ENCODE measurements at regions not wholly inside any gene's neighbourhood (a gene's known extent, or its start where the extent isn't known, plus 50 kb on each side); places are given as distances from the start of the nearest gene placed in this dataset.

- Mint-ChIP-seq H3K4me1 (no peaks in the 10 kb centered on the region), H3K36me3 (no peaks in the 10 kb centered on the region), H3K4me3 (no peak overlapping the region), H3K27me3 (ENCODE audit: insufficient read depth, low read depth) (no peaks in the 10 kb centered on the region), H3K9me3 (peaks cover 4% of the 10 kb centered on the region), H3K27ac (no peak overlapping the region)
- H3K4me2 ChIP-seq: no peak overlapping the region
- H3K36me3 ChIP-seq: no peaks in the 10 kb centered on the region
- H3K27me3 ChIP-seq: no peaks in the 10 kb centered on the region
- no peaks in the 10 kb centered on the region for H3K9me3 ChIP-seq (ENCODE audit: low read depth)
- no peak overlapping the region for H3K9ac ChIP-seq
- H3K27ac ChIP-seq: no peak overlapping the region
- H3F3A ChIP-seq (ENCODE audit: low read depth): no peaks in the 10 kb centered on the region
- H3K4me1 ChIP-seq: no peaks in the 10 kb centered on the region
- H3K4me3 ChIP-seq: no peak overlapping the region
- no peak for DNase-seq (ENCODE audit: low spot score)
- no peaks in the 10 kb centered on the region for H4K20me1 ChIP-seq (ENCODE audit: low read depth)
- no peak overlapping the region for H2AFZ ChIP-seq (replicated peaks)
- H3K79me2 ChIP-seq (ENCODE audit: low read depth): no peaks in the 10 kb centered on the region
- TF ChIP-seq EZH2 (IDR thresholded peaks at IDR 0.05) (no peak), CTCF (IDR thresholded peaks at IDR 0.05) (no peak), EZH2phosphoT487 (IDR thresholded peaks at IDR 0.05) (no peak)
Observed at GRCh38 chr1:195569934-195570333, 1038.3 kb downstream of the KCNT2 start.

GRCh38 chr1:195568389-195568788 lies 1039.9 kb downstream of the KCNT2 start:
- peaks cover 4% of the 10 kb centered on the region for H3K9me3 Mint-ChIP-seq
- TF ChIP-seq EZH2 (IDR thresholded peaks at IDR 0.05) (no peak), EZH2phosphoT487 (IDR thresholded peaks at IDR 0.05) (no peak), CTCF (IDR thresholded peaks at IDR 0.05) (no peak)
- Histone ChIP-seq H3K4me1 (no peaks in the 10 kb centered on the region), H3K27me3 (no peaks in the 10 kb centered on the region), H3K79me2 (ENCODE audit: low read depth) (no peaks in the 10 kb centered on the region), H3K27ac (no peak overlapping the region), H3K36me3 (no peaks in the 10 kb centered on the region), H4K20me1 (ENCODE audit: low read depth) (no peaks in the 10 kb centered on the region), H3F3A (ENCODE audit: low read depth) (no peaks in the 10 kb centered on the region), H2AFZ (replicated peaks) (no peak overlapping the region), H3K9me3 (ENCODE audit: low read depth) (no peaks in the 10 kb centered on the region), H3K4me2 (no peak overlapping the region), H3K9ac (no peak overlapping the region), H3K4me3 (no peak overlapping the region)
- H3K36me3 Mint-ChIP-seq: no peaks in the 10 kb centered on the region
- no peak for DNase-seq (ENCODE audit: low spot score)
- no peak overlapping the region for H3K4me3 Mint-ChIP-seq
- H3K27ac Mint-ChIP-seq: no peak overlapping the region
- no peaks in the 10 kb centered on the region for H3K4me1 Mint-ChIP-seq
- no peaks in the 10 kb centered on the region for H3K27me3 Mint-ChIP-seq (ENCODE audit: insufficient read depth, low read depth)

GRCh38 chr1:195562074-195562473 lies 1046.2 kb downstream of the KCNT2 start:
- Mint-ChIP-seq H3K4me3 (no peak overlapping the region), H3K9me3 (no peaks in the 10 kb centered on the region), H3K4me1 (no peaks in the 10 kb centered on the region), H3K36me3 (no peaks in the 10 kb centered on the region), H3K27me3 (ENCODE audit: insufficient read depth, low read depth) (no peaks in the 10 kb centered on the region), H3K27ac (no peak overlapping the region)
- H3K27me3 ChIP-seq: no peaks in the 10 kb centered on the region
- H3K36me3 ChIP-seq: no peaks in the 10 kb centered on the region
- H3K4me2 ChIP-seq: no peak overlapping the region
- H3K9ac ChIP-seq: no peak overlapping the region
- H3K9me3 ChIP-seq (ENCODE audit: low read depth): no peaks in the 10 kb centered on the region
- TF ChIP-seq CTCF (IDR thresholded peaks at IDR 0.05) (no peak), EZH2 (IDR thresholded peaks at IDR 0.05) (no peak), EZH2phosphoT487 (IDR thresholded peaks at IDR 0.05) (no peak)
- no peak for DNase-seq (ENCODE audit: low spot score)
- no peak overlapping the region for H3K4me3 ChIP-seq
- no peak overlapping the region for H3K27ac ChIP-seq
- no peak overlapping the region for H2AFZ ChIP-seq (replicated peaks)
- no peaks in the 10 kb centered on the region for H4K20me1 ChIP-seq (ENCODE audit: low read depth)
- H3K79me2 ChIP-seq (ENCODE audit: low read depth): no peaks in the 10 kb centered on the region
- no peaks in the 10 kb centered on the region for H3K4me1 ChIP-seq
- no peaks in the 10 kb centered on the region for H3F3A ChIP-seq (ENCODE audit: low read depth)

Measured in neural progenitor cell (in vitro differentiated cells).